Suprapubic skin (tissue), 4 donors: ENCODE measurements at regions not wholly inside any gene's neighbourhood (a gene's known extent, or its start where the extent isn't known, plus 50 kb on each side); places are given as distances from the start of the nearest gene placed in this dataset.

Experiments
- DNase-seq, 2 donors: peaks; one replicate each; pipeline ENCODE4 v3.0.0-alpha.2; 2019; ENCODE audit warnings: low spot score in 2 of 2
- H3K27ac ChIP-seq: fragments of 200-600 bp; sonication (generic); one replicate; pipeline ENCODE4 v1.5.1; 2019
- H3K27me3 ChIP-seq: fragments of 200-600 bp; sonication (generic); one replicate; pipeline ENCODE4 v1.5.1; 2019
- H3K36me3 ChIP-seq: fragments of 200-600 bp; sonication (generic); one replicate; pipeline ENCODE4 v1.5.1; 2019
- H3K4me1 ChIP-seq: fragments of 200-600 bp; sonication (generic); one replicate; pipeline ENCODE4 v1.5.1; 2019
- H3K4me3 ChIP-seq: fragments of 200-600 bp; sonication (generic); one replicate; pipeline ENCODE4 v1.5.1; 2019; ENCODE audit warnings: mild to moderate bottlenecking
- H3K9me3 ChIP-seq: fragments of 200-600 bp; sonication (generic); one replicate; pipeline ENCODE4 v1.5.1; 2019
- EP300 ChIP-seq: sonication (generic); formaldehyde crosslinking; IDR thresholded peaks from one replicate; pipeline ENCODE4 v1.6.1; 2017; ENCODE audit warnings: antibody characterized with exemption
- POLR2A ChIP-seq, 2 donors: fragments of 450-650 bp; IDR thresholded peaks; one replicate each; pipeline ENCODE4 v1.6.1; 2017; ENCODE audit warnings: antibody characterized with exemption in 2 of 2, mild to moderate bottlenecking in 2 of 2, moderate library complexity in 2 of 2
- POLR2AphosphoS5 ChIP-seq, 3 donors: sonication (generic); formaldehyde crosslinking; IDR thresholded peaks; one replicate each; pipeline ENCODE4 v1.6.1; 2017; ENCODE audit warnings: antibody characterized with exemption in 3 of 3
- WGBS: methylation state at CpG from one replicate; pipeline ENCODE4 v1.1.5; 2018; 5-methylcytosine and 5-hydroxymethylcytosine counted together
- TF ChIP-seq, protein P1 (sequence below), 2 donors: fragments of 200-600 bp in 1 of 2; fragments of 450-650 bp in 1 of 2; sonication (generic) in 1 of 2; IDR thresholded peaks; one replicate each; pipeline ENCODE4 v1.5.1; 2016 to 2019; ENCODE audit warnings: antibody characterized with exemption in 2 of 2, mild to moderate bottlenecking in 1 of 2, moderate library complexity in 1 of 2

DNA sequence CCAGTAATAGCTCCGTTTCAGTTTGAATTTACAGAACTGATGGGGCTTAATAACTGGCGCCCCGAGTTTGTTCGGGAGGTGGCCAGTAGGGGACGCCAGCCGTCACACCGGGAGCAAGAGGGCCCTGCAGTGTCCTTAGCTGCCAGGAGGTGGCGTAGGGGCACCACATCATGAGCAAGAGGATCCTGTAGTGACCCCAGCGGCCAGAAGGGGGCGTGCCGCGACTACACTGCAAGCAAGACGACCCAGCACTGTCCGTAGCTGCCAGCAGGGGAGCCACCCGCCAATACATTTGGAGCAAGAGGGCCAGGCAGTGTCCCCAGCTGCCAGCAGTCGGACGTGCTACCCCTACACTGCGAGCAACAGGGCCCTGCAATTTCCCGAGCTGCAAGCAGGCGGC lies 663.7 kb upstream of the B3GAT1 start:
- Histone ChIP-seq H3K36me3 (no peaks in the 10 kb centered on the region), H3K4me1 (no peaks in the 10 kb centered on the region), H3K9me3 (peaks cover 3% of the 10 kb centered on the region), H3K27me3 (peaks cover 2% of the 10 kb centered on the region), H3K27ac (no peak overlapping the region), H3K4me3 (no peak overlapping the region)
- TF ChIP-seq POLR2AphosphoS5 (IDR thresholded peaks at IDR 0.05) = no peak
- TF ChIP-seq, protein P1, sequence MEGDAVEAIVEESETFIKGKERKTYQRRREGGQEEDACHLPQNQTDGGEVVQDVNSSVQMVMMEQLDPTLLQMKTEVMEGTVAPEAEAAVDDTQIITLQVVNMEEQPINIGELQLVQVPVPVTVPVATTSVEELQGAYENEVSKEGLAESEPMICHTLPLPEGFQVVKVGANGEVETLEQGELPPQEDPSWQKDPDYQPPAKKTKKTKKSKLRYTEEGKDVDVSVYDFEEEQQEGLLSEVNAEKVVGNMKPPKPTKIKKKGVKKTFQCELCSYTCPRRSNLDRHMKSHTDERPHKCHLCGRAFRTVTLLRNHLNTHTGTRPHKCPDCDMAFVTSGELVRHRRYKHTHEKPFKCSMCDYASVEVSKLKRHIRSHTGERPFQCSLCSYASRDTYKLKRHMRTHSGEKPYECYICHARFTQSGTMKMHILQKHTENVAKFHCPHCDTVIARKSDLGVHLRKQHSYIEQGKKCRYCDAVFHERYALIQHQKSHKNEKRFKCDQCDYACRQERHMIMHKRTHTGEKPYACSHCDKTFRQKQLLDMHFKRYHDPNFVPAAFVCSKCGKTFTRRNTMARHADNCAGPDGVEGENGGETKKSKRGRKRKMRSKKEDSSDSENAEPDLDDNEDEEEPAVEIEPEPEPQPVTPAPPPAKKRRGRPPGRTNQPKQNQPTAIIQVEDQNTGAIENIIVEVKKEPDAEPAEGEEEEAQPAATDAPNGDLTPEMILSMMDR (IDR thresholded peaks at IDR 0.05) = peak; percentile 2 to 57
- DNase-seq = peak in 1 of 2 donors; percentile 79
- 85% methylated on average over 7 of the region's 20 CpGs for WGBS

DNA sequence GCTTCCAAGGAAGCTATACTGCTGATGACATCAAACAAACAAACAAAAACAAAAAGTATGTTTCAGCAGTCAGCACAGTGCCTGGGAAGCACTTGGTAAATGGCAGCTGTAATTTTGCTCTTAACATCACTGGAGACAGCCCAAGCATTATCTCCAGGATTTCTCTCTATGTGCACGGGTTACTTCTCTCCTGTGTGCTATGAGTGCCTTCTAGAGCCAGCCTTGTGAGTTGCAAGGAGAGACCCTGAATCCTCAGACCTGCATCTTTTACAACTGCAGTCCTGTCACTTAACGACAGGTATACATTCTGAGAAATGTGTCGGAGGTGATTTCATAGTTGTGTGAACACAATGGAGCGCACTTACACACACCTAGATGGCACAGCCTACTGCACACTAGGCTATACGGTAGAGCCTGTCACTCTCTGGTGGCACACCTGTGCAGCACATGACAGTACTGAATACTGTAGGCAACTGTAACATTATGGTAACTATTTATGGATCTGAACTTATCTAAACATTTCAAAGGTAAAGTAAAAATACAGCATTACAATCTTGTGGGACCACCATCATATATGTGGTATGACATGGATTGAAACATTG lies 662.5 kb upstream of the B3GAT1 start:
- no peaks in the 10 kb centered on the region for H3K4me1 ChIP-seq
- H3K27ac ChIP-seq = no peak overlapping the region
- H3K27me3 ChIP-seq = peaks cover 13% of the 10 kb centered on the region
- no peak overlapping the region for H3K4me3 ChIP-seq
- DNase-seq = no peak
- H3K36me3 ChIP-seq = no peaks in the 10 kb centered on the region
- TF ChIP-seq, protein P1 (IDR thresholded peaks at IDR 0.05) = no peak
- no peak for TF ChIP-seq EP300
- no peak for TF ChIP-seq POLR2A (IDR thresholded peaks at IDR 0.05)
- no peak for TF ChIP-seq POLR2AphosphoS5 (IDR thresholded peaks at IDR 0.05)
- 90% methylated on average over 5 of the region's 5 CpGs for WGBS
- H3K9me3 ChIP-seq = peaks cover 3% of the 10 kb centered on the region

DNA sequence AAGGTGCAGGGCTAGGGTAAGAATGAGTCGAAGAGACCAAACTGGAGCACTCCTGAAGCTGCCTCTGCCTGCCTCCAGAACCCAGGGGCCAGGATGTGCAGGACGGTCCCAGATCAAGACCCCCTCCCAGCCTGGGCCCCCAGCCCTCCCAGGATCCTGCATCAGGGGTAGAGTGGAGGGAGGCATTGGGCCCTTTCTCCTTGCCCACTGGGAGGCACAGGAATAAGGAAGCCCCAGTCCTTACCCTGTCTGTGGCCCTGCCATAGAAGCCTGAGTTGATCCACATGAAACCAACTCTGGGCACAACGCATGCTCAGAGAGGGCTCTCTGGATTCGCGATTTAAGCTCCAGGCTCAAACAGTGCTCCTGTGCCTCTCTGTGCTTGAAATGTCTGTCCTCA lies 661.8 kb upstream of the B3GAT1 start:
- Histone ChIP-seq H3K27me3 (peaks cover 13% of the 10 kb centered on the region), H3K4me1 (no peaks in the 10 kb centered on the region), H3K4me3 (no peak overlapping the region), H3K36me3 (no peaks in the 10 kb centered on the region), H3K27ac (no peak overlapping the region), H3K9me3 (peaks cover 3% of the 10 kb centered on the region)
- TF ChIP-seq, protein P1 (IDR thresholded peaks at IDR 0.05) = no peak
- TF ChIP-seq EP300 (no peak), POLR2AphosphoS5 (IDR thresholded peaks at IDR 0.05) (no peak), POLR2A (IDR thresholded peaks at IDR 0.05) (no peak)
- WGBS = 90% methylated on average over 4 of the region's 5 CpGs
- no peak for DNase-seq

DNA sequence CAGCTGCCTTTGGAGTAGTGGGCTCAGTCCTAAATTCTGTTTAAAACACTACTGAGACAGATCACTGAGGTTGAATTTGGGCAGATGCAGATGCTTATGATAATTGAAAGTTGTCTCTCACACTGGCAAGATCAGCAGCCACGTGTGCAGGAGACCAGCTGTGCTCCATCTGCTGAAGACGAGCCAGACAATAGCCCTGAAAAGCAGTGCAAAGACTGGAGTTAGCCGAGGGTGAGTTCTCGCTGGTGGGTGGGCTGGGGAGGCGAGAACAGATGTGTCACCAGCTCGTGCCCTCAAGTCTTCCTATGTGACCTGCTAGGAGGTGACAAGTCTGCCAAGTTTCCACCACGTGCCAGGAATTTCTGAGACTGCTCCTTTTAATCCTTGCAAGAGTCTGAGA lies 661.3 kb upstream of the B3GAT1 start:
- peaks cover 3% of the 10 kb centered on the region for H3K9me3 ChIP-seq
- H3K27me3 ChIP-seq = peaks cover 13% of the 10 kb centered on the region
- H3K27ac ChIP-seq = no peak overlapping the region
- WGBS = 73% methylated on average over 7 of the region's 7 CpGs
- no peaks in the 10 kb centered on the region for H3K36me3 ChIP-seq
- no peak overlapping the region for H3K4me3 ChIP-seq
- no peak for DNase-seq
- H3K4me1 ChIP-seq = no peaks in the 10 kb centered on the region
- no peak for TF ChIP-seq EP300
- TF ChIP-seq, protein P1 (IDR thresholded peaks at IDR 0.05) = no peak
- no peak for TF ChIP-seq POLR2A (IDR thresholded peaks at IDR 0.05)
- no peak for TF ChIP-seq POLR2AphosphoS5 (IDR thresholded peaks at IDR 0.05)

DNA sequence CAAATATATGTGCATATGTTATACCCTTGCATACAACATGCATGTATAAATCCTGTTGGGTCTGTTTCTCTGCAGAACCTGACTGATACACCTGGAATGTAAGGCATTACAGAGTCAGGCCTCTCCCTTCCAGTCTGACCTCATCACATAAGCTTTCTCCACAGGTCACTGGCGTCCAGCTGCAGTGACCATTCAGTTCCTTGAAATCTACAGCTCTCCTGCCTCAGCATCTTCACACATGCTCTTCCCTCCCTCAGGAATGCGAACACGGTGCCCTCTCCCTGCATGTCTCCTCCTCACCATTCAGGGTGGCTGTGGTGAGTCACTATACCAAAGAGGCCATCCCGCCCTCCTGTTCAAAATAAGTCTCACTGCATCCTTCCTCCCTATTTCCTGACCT lies 657.8 kb upstream of the B3GAT1 start:
- Histone ChIP-seq H3K4me3 (no peak overlapping the region), H3K27ac (no peak overlapping the region), H3K4me1 (no peaks in the 10 kb centered on the region), H3K27me3 (peaks cover 13% of the 10 kb centered on the region), H3K9me3 (no peaks in the 10 kb centered on the region), H3K36me3 (no peaks in the 10 kb centered on the region)
- DNase-seq = no peak
- TF ChIP-seq, protein P1 (IDR thresholded peaks at IDR 0.05) = no peak
- TF ChIP-seq POLR2AphosphoS5 (IDR thresholded peaks at IDR 0.05) (no peak), POLR2A (IDR thresholded peaks at IDR 0.05) (no peak), EP300 (no peak)
- WGBS = 67% methylated on average over 4 of the region's 4 CpGs
